SH-SY5Y (cell line): ENCODE measurements at regions not wholly inside any gene's neighbourhood (a gene's known extent, or its start where the extent isn't known, plus 50 kb on each side); places are given as distances from the start of the nearest gene placed in this dataset.

Experiments
- GATA2 ChIP-seq: IDR thresholded peaks from 2 replicates; pipeline ENCODE4 v1.6.1; 2011; ENCODE audit warnings: mild to moderate bottlenecking, low read depth, low read length
- GATA3 ChIP-seq: IDR thresholded peaks from 2 replicates; pipeline ENCODE4 v1.6.1; 2011; ENCODE audit warnings: low read depth, mild to moderate bottlenecking, low read length, moderate library complexity

GRCh38 chr2:241994556-241995213 is 125.2 kb downstream of the RTP5 start:
- no peak for TF ChIP-seq GATA3
- no peak for TF ChIP-seq GATA2
